SK-N-SH treated with all-trans-retinoic acid at 6 μM for 48 hours (cell line): ENCODE measurements at regions not wholly inside any gene's neighbourhood (a gene's known extent, or its start where the extent isn't known, plus 50 kb on each side); places are given as distances from the start of the nearest gene placed in this dataset.

Source experiments
- BACH2 ChIP-seq: fragments of 250-450 bp; sonication (Bioruptor Pico); IDR thresholded peaks from 2 replicates; pipeline ENCODE4 v1.9.0; 2021; ENCODE audit warnings: mild to moderate bottlenecking, borderline replicate concordance
- ISL1 ChIP-seq: fragments of 250-450 bp; sonication (Bioruptor Pico); IDR thresholded peaks from 2 replicates; pipeline ENCODE4 v2.1.2; 2022; ENCODE audit warnings: mild to moderate bottlenecking, moderate library complexity
- OSR1 ChIP-seq: fragments of 250-450 bp; sonication (Bioruptor Pico); IDR thresholded peaks from 2 replicates; pipeline ENCODE4 v1.8.0; 2022; ENCODE audit warnings: moderate library complexity, mild to moderate bottlenecking, inconsistent platforms
- ZC3H10 ChIP-seq: fragments of 250-450 bp; sonication (Bioruptor Pico); IDR thresholded peaks from 2 replicates; pipeline ENCODE4 v1.5.1; 2021; ENCODE audit warnings: mild to moderate bottlenecking, moderate library complexity
- ZNF8 ChIP-seq: fragments of 450-650 bp; formaldehyde crosslinking; IDR thresholded peaks from 2 replicates; pipeline ENCODE4 v1.5.0; 2020; ENCODE audit warnings: mild to moderate bottlenecking, moderate library complexity

DNA sequence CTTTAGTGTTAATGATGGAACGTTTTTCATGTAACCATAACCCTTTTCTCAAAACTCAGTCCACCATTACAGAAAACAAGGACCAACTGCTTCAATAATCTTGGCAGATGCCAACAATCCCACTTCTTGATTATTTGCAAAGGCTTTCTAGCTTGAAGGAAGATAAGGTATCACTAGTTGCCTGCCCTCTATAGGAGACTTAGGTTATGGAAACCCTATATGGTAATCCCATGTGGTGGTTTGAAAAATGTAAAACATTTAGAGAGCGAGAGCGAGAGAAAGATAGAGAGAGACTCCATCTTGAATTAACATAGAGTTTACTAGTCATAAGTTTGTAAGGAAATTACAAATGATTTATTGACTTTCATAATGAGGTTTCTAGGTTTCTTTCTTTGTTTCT lies 1627.5 kb upstream of the TENM3 start:
- TF ChIP-seq ZC3H10 (CRISPR knock-in tag) (no peak), BACH2 (CRISPR knock-in tag) (no peak), ZNF8 (CRISPR knock-in tag) (no peak), ISL1 (CRISPR knock-in tag) (no peak), OSR1 (CRISPR knock-in tag) (no peak)
